Liver (tissue), 8 donors: ENCODE measurements at regions not wholly inside any gene's neighbourhood (a gene's known extent, or its start where the extent isn't known, plus 50 kb on each side); places are given as distances from the start of the nearest gene placed in this dataset.

Experiments used
- DNase-seq: peaks from one replicate; pipeline ENCODE4 v3.0.0-alpha.2; 2017; ENCODE audit warnings: low spot score
- H3K27ac ChIP-seq, 2 donors: one replicate each; pipeline ENCODE4 v1.7.0; 2013; ENCODE audit warnings: inconsistent platforms in 2 of 2, low read length in 2 of 2, control low read depth in 1 of 2, low read depth in 1 of 2, mild to moderate bottlenecking in 1 of 2
- H3K27me3 ChIP-seq, 4 donors: one replicate each; pipeline versions ENCODE4 v1.6.1 to v1.7.0; 2013; ENCODE audit warnings: low read length in 3 of 4, inconsistent platforms in 1 of 4, mild to moderate bottlenecking in 1 of 4, moderate library complexity in 1 of 4; ENCODE audit not compliant: control insufficient read depth in 4 of 4, insufficient read depth in 4 of 4
- H3K36me3 ChIP-seq, 4 donors: one replicate each; pipeline versions ENCODE4 v1.6.1 to v1.7.0; 2013; ENCODE audit warnings: low read length in 3 of 4, mild to moderate bottlenecking in 3 of 4, low read depth in 1 of 4, moderate library complexity in 1 of 4; ENCODE audit not compliant: control insufficient read depth in 4 of 4, insufficient read depth in 3 of 4
- H3K4me1 ChIP-seq, 4 donors: one replicate each; pipeline versions ENCODE4 v1.6.1 to v1.7.0; 2013; ENCODE audit warnings: low read length in 3 of 4, mild to moderate bottlenecking in 3 of 4, moderate library complexity in 1 of 4; ENCODE audit not compliant: control insufficient read depth in 4 of 4, insufficient read depth in 4 of 4
- H3K4me3 ChIP-seq, 3 donors: one replicate each; pipeline versions ENCODE4 v1.6.1 to v1.7.0; 2013; ENCODE audit warnings: low read length in 3 of 3, control low read depth in 1 of 3, low read depth in 1 of 3, mild to moderate bottlenecking in 1 of 3
- H3K9ac ChIP-seq, 2 donors: one replicate each; pipeline ENCODE4 v1.7.0; 2013; ENCODE audit warnings: low read length in 2 of 2, mild to moderate bottlenecking in 2 of 2, moderate library complexity in 2 of 2, control low read depth in 1 of 2, low read depth in 1 of 2
- H3K9me3 ChIP-seq, 4 donors: one replicate each; pipeline versions ENCODE4 v1.6.1 to v1.7.0; 2013; ENCODE audit warnings: low read length in 3 of 4; ENCODE audit not compliant: control insufficient read depth in 4 of 4
- CTCF ChIP-seq: fragments of 150-350 bp; IDR thresholded peaks from 2 replicates; pipeline ENCODE4 v1.5.1; 2017; ENCODE audit warnings: improper control_type of control experiment, low read depth, low read length; ENCODE audit not compliant: missing input control
- EGR1 ChIP-seq, 2 donors: IDR thresholded peaks; 2 replicates each; pipeline ENCODE4 v1.6.1; 2016 to 2018; ENCODE audit warnings: antibody characterized with exemption in 2 of 2, low read depth in 2 of 2
- FOXA1 ChIP-seq: IDR thresholded peaks from 2 replicates; pipeline ENCODE4 v1.6.1; 2016; ENCODE audit warnings: antibody characterized with exemption
- FOXA2 ChIP-seq: IDR thresholded peaks from 2 replicates; pipeline ENCODE4 v1.6.1; 2016; ENCODE audit warnings: antibody characterized with exemption
- GABPA ChIP-seq, 2 donors: IDR thresholded peaks in 1 of 2; conservative IDR thresholded peaks in 1 of 2; 2 replicates each; pipeline ENCODE4 v1.6.1; 2016; ENCODE audit warnings: antibody characterized with exemption in 2 of 2, mild to moderate bottlenecking in 1 of 2, moderate library complexity in 1 of 2
- HNF4A ChIP-seq, 2 donors: conservative IDR thresholded peaks; 2 replicates each; pipeline ENCODE4 v1.6.1; 2016; ENCODE audit warnings: antibody characterized with exemption in 2 of 2, mild to moderate bottlenecking in 2 of 2
- HNF4G ChIP-seq: IDR thresholded peaks from 2 replicates; pipeline ENCODE4 v1.6.1; 2016; ENCODE audit warnings: antibody characterized with exemption
- JUND ChIP-seq, 2 donors: IDR thresholded peaks; 2 replicates each; pipeline ENCODE4 v1.6.1; 2016; ENCODE audit warnings: antibody characterized with exemption in 2 of 2
- MAX ChIP-seq: IDR thresholded peaks from 2 replicates; pipeline ENCODE4 v1.6.1; 2016; ENCODE audit warnings: antibody characterized with exemption
- NR2F2 ChIP-seq: IDR thresholded peaks from 2 replicates; pipeline ENCODE4 v1.6.1; 2016; ENCODE audit warnings: antibody characterized with exemption
- RAD21 ChIP-seq, 2 donors: IDR thresholded peaks; 2 replicates each; pipeline ENCODE4 v1.6.1; 2016; ENCODE audit warnings: antibody characterized with exemption in 2 of 2, mild to moderate bottlenecking in 2 of 2
- REST ChIP-seq: IDR thresholded peaks from 2 replicates; pipeline ENCODE4 v1.6.1; 2016; ENCODE audit warnings: antibody characterized with exemption, mild to moderate bottlenecking
- RXRA ChIP-seq, 2 donors: IDR thresholded peaks; 2 replicates each; pipeline ENCODE4 v1.6.1; 2017 to 2018; ENCODE audit warnings: antibody characterized with exemption in 2 of 2, mild to moderate bottlenecking in 1 of 2
- SP1 ChIP-seq: IDR thresholded peaks from 2 replicates; pipeline ENCODE4 v1.6.1; 2018; ENCODE audit warnings: antibody characterized with exemption, mild to moderate bottlenecking
- TAF1 ChIP-seq: conservative IDR thresholded peaks from 2 replicates; pipeline ENCODE4 v1.6.1; 2016; ENCODE audit warnings: antibody characterized with exemption, mild to moderate bottlenecking
- ZBTB33 ChIP-seq: IDR thresholded peaks from 2 replicates; pipeline ENCODE4 v1.6.1; 2016; ENCODE audit warnings: antibody characterized with exemption
- WGBS: extraction: QIAGEN DNeasy Blood & Tissue Kit; methylation state at CpG from one replicate; pipeline ENCODE4 v1.1.7; 2013; 5-methylcytosine and 5-hydroxymethylcytosine counted together
- donor health status: healthy.
- donor health status: healthy.
- donor health status: healthy.
- donor health status: healthy.
- donor health status: healthy.

- Histone ChIP-seq H3K9me3 (no peaks in the 10 kb centered on the region), H3K27me3 (no peaks in the 10 kb centered on the region), H3K27ac (no peak overlapping the region), H3K9ac (no peak overlapping the region), H3K4me1 (peaks cover 0 to 3% (median under 1%) of the 10 kb centered on the region in 4 donors), H3K36me3 (no peaks in the 10 kb centered on the region), H3K4me3 (no peak overlapping the region)
- no peak for DNase-seq
- WGBS, result 87% methylated on average over 5 of the region's 5 CpGs
- no peak for TF ChIP-seq HNF4G
- no peak for TF ChIP-seq SP1
- TF ChIP-seq FOXA2, result no peak
- TF ChIP-seq FOXA1, result no peak
- TF ChIP-seq REST, result no peak
- no peak for TF ChIP-seq GABPA (IDR thresholded peaks at IDR 0.05 in 1 of 2, conservative IDR thresholded peaks at IDR 0.05 in 1 of 2)
- TF ChIP-seq RAD21 (IDR thresholded peaks at IDR 0.05), result no peak
- no peak for TF ChIP-seq JUND (IDR thresholded peaks at IDR 0.05)
- TF ChIP-seq ZBTB33, result no peak
- TF ChIP-seq MAX, result no peak
- no peak for TF ChIP-seq EGR1 (IDR thresholded peaks at IDR 0.05; ENCODE audit: low read depth in 2 of 2)
- no peak for TF ChIP-seq RXRA (IDR thresholded peaks at IDR 0.05)
- TF ChIP-seq HNF4A (conservative IDR thresholded peaks at IDR 0.05), result no peak
- TF ChIP-seq TAF1, result no peak
- no peak for TF ChIP-seq NR2F2
- TF ChIP-seq CTCF, result no peak
Measured at GRCh38 chr6:14885498-14885897, 360.4 kb upstream of the JARID2 start.

- H3K9ac ChIP-seq, result no peak overlapping the region
- DNase-seq, result no peak
- TF ChIP-seq CTCF, result no peak
- no peak for TF ChIP-seq MAX
- no peak for TF ChIP-seq JUND (IDR thresholded peaks at IDR 0.05)
- TF ChIP-seq SP1, result no peak
- TF ChIP-seq RXRA (IDR thresholded peaks at IDR 0.05), result no peak
- no peak for TF ChIP-seq RAD21 (IDR thresholded peaks at IDR 0.05)
- no peak for TF ChIP-seq GABPA (IDR thresholded peaks at IDR 0.05 in 1 of 2, conservative IDR thresholded peaks at IDR 0.05 in 1 of 2)
- no peak for TF ChIP-seq ZBTB33
- TF ChIP-seq NR2F2, result no peak
- TF ChIP-seq EGR1 (IDR thresholded peaks at IDR 0.05; ENCODE audit: low read depth in 2 of 2), result no peak
- no peak overlapping the region for H3K27ac ChIP-seq
- no peaks in the 10 kb centered on the region for H3K36me3 ChIP-seq
- no peaks in the 10 kb centered on the region for H3K27me3 ChIP-seq
- H3K4me3 ChIP-seq, result no peak overlapping the region
- no peaks in the 10 kb centered on the region for H3K9me3 ChIP-seq
- WGBS, result 89% methylated on average over 3 of the region's 3 CpGs
- H3K4me1 ChIP-seq, result peaks cover 0 to 3% (median under 1%) of the 10 kb centered on the region in 4 donors
Measured at GRCh38 chr6:14887181-14887580, 358.7 kb upstream of the JARID2 start.
